Tibial nerve (tissue), 4 donors: ENCODE measurements at regions not wholly inside any gene's neighbourhood (a gene's known extent, or its start where the extent isn't known, plus 50 kb on each side); places are given as distances from the start of the nearest gene placed in this dataset.

Experiments used
- DNase-seq, 2 donors: peaks; one replicate each; pipeline ENCODE4 v3.0.0-alpha.2; 2019; ENCODE audit warnings: low spot score in 2 of 2
- H3K27ac ChIP-seq, 4 donors: fragments of 200-600 bp; sonication (generic) in 3 of 4; one replicate each; pipeline ENCODE4 v1.5.1; 2017 to 2019; ENCODE audit warnings: mild to moderate bottlenecking in 1 of 4
- H3K27me3 ChIP-seq, 2 donors: fragments of 200-600 bp; sonication (generic) in 1 of 2; one replicate each; pipeline versions ENCODE4 v1.5.1 to v1.6.0; 2017 to 2019
- H3K36me3 ChIP-seq, 3 donors: fragments of 200-600 bp; sonication (generic); one replicate each; pipeline ENCODE4 v1.5.1; 2018 to 2019
- H3K4me1 ChIP-seq, 4 donors: fragments of 200-600 bp; sonication (generic) in 3 of 4; one replicate each; pipeline ENCODE4 v1.5.1; 2017 to 2019
- H3K4me3 ChIP-seq, 4 donors: fragments of 200-600 bp; sonication (generic) in 3 of 4; one replicate each; pipeline ENCODE4 v1.5.1; 2017 to 2019; ENCODE audit warnings: mild to moderate bottlenecking in 1 of 4, moderate library complexity in 1 of 4
- H3K9me3 ChIP-seq, 4 donors: fragments of 200-600 bp; sonication (generic) in 3 of 4; one replicate each; pipeline ENCODE4 v1.5.1; 2017 to 2019
- CTCF ChIP-seq, 5 experiments: fragments of 200-600 bp in 3 of 5; fragments of 450-650 bp in 2 of 5; sonication (generic) in 3 of 5; IDR thresholded peaks; one replicate each; pipeline ENCODE4 v1.5.1; 2016 to 2019; ENCODE audit warnings: antibody characterized with exemption in 5 of 5, mild to moderate bottlenecking in 3 of 5, moderate library complexity in 2 of 5
- EP300 ChIP-seq, 2 donors: sonication (generic); formaldehyde crosslinking; IDR thresholded peaks; one replicate each; pipeline ENCODE4 v1.6.1; 2017; ENCODE audit warnings: antibody characterized with exemption in 2 of 2, mild to moderate bottlenecking in 1 of 2
- POLR2A ChIP-seq, 2 donors: fragments of 450-650 bp; IDR thresholded peaks; one replicate each; pipeline ENCODE4 v1.6.1; 2017; ENCODE audit warnings: antibody characterized with exemption in 2 of 2, mild to moderate bottlenecking in 2 of 2, moderate library complexity in 2 of 2
- WGBS, 2 donors: methylation state at CpG; one replicate each; pipeline ENCODE4 v1.1.5; 2018; 5-methylcytosine and 5-hydroxymethylcytosine counted together

DNA sequence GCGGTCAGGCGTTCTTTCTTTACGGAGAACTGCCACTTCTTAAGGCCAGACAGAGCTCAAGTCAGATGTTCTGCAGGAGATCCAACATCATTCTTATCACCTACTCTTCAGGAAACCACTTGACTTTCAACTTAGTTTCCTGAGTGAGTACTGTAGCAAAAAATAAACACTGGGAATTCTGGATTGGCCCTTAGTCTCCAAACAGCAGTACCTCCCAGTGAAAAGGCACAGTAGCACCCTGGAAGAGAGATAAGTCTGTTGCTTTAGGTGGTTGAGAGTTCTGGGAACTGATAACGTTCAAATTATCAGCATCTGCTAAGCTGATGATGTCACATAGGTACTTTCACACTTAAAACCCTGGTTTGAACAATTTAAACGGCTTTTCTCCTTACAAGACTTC is 971.8 kb upstream of the TENM4 start:
- H3K27ac ChIP-seq, result no peak overlapping the region
- 71 to 83% methylated on average over 5 of the region's 5 CpGs for WGBS, 2 donors
- no peaks in the 10 kb centered on the region for H3K4me1 ChIP-seq
- H3K36me3 ChIP-seq, result no peaks in the 10 kb centered on the region
- peaks cover 0 to 6% (median 2%) of the 10 kb centered on the region in 4 donors for H3K9me3 ChIP-seq
- no peak for DNase-seq
- TF ChIP-seq POLR2A (IDR thresholded peaks at IDR 0.05), result no peak
- TF ChIP-seq CTCF (IDR thresholded peaks at IDR 0.05), result no peak
- no peak for TF ChIP-seq EP300 (IDR thresholded peaks at IDR 0.05)
- no peaks in the 10 kb centered on the region for H3K27me3 ChIP-seq
- no peak overlapping the region for H3K4me3 ChIP-seq

DNA sequence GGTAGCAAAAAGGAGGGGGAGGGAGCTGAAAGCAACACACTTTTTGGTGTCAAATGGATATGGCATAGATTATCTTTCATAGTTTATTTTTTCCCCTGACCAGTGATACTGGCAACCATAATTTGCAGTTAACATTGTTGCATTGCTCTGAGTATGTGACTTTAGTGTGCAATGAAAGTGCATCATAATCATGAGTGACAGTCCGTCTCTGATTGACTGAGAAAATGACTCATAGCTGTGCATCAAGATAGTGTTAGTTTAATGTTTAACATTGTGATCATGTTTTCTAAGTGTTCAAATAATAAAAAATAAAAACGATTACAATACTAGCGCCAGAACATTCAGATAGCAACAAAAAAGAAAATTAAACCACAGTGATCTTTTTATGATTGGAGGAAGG is 952.4 kb upstream of the TENM4 start:
- TF ChIP-seq CTCF (IDR thresholded peaks at IDR 0.05), result no peak
- no peak for TF ChIP-seq POLR2A (IDR thresholded peaks at IDR 0.05)
- TF ChIP-seq EP300 (IDR thresholded peaks at IDR 0.05), result no peak
- no peak overlapping the region for H3K4me3 ChIP-seq
- no peak overlapping the region for H3K27ac ChIP-seq
- 74 to 82% methylated on average over 3 of the region's 3 CpGs for WGBS, 2 donors
- H3K4me1 ChIP-seq, result no peaks in the 10 kb centered on the region
- H3K9me3 ChIP-seq, result no peaks in the 10 kb centered on the region
- no peaks in the 10 kb centered on the region for H3K36me3 ChIP-seq
- no peaks in the 10 kb centered on the region for H3K27me3 ChIP-seq
- DNase-seq, result no peak

GRCh38 chr11:80390505-80390904 is 949.7 kb upstream of the TENM4 start:
- 72 to 73% methylated on average over 2 of the region's 2 CpGs for WGBS, 2 donors
- no peaks in the 10 kb centered on the region for H3K4me1 ChIP-seq
- no peak overlapping the region for H3K27ac ChIP-seq
- no peak for DNase-seq
- H3K27me3 ChIP-seq, result no peaks in the 10 kb centered on the region
- no peak for TF ChIP-seq EP300 (IDR thresholded peaks at IDR 0.05)
- no peak for TF ChIP-seq CTCF (IDR thresholded peaks at IDR 0.05)
- TF ChIP-seq POLR2A (IDR thresholded peaks at IDR 0.05), result no peak
- H3K9me3 ChIP-seq, result no peaks in the 10 kb centered on the region
- no peak overlapping the region for H3K4me3 ChIP-seq
- H3K36me3 ChIP-seq, result no peaks in the 10 kb centered on the region

GRCh38 chr11:80388536-80388935 is 947.7 kb upstream of the TENM4 start:
- no peak overlapping the region for H3K27ac ChIP-seq
- no peaks in the 10 kb centered on the region for H3K9me3 ChIP-seq
- TF ChIP-seq POLR2A (IDR thresholded peaks at IDR 0.05) (no peak), EP300 (IDR thresholded peaks at IDR 0.05) (no peak), CTCF (IDR thresholded peaks at IDR 0.05) (no peak)
- H3K36me3 ChIP-seq, result no peaks in the 10 kb centered on the region
- no peaks in the 10 kb centered on the region for H3K27me3 ChIP-seq
- DNase-seq, result no peak
- no peak overlapping the region for H3K4me3 ChIP-seq
- no peaks in the 10 kb centered on the region for H3K4me1 ChIP-seq
- WGBS, 2 donors, result 59 to 63% methylated on average over 4 of the region's 4 CpGs

DNA sequence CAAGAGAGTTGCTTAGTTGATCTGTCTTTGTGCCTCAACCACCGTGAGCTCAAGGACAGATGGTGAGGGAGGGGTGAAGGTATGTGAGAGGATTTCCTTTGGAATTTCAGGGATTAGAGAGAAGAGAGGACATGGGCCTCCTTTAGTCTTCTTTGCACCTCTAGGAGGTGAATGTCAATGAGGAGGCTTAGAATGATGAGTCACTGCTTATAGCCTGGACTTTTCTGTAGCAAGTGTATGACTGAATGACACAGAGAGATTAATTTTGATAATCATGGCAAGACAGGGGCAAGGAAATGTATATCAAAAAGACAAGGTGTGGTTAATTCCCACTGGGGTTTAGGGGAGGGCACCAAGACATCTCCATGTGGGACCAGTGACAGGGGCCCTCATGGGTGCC is 947.3 kb upstream of the TENM4 start:
- H3K27me3 ChIP-seq, result no peaks in the 10 kb centered on the region
- no peak overlapping the region for H3K4me3 ChIP-seq
- H3K9me3 ChIP-seq, result no peaks in the 10 kb centered on the region
- DNase-seq, result no peak
- 76 to 87% methylated on average over 1 of the region's 1 CpG for WGBS, 2 donors
- H3K4me1 ChIP-seq, result no peaks in the 10 kb centered on the region
- no peaks in the 10 kb centered on the region for H3K36me3 ChIP-seq
- no peak overlapping the region for H3K27ac ChIP-seq
- TF ChIP-seq EP300 (IDR thresholded peaks at IDR 0.05) (no peak), POLR2A (IDR thresholded peaks at IDR 0.05) (no peak), CTCF (IDR thresholded peaks at IDR 0.05) (no peak)
